OCI-LY1 (cell line): ENCODE measurements at regions not wholly inside any gene's neighbourhood (a gene's known extent, or its start where the extent isn't known, plus 50 kb on each side); places are given as distances from the start of the nearest gene placed in this dataset.

Experiments
- CTCF ChIP-seq: fragments of 200-600 bp; sonication (generic), shearing (Covaris generic); IDR thresholded peaks from 2 replicates; pipeline ENCODE4 v1.5.1; 2017; ENCODE audit warnings: mild to moderate bottlenecking, antibody characterized with exemption, low read length, moderate library complexity, mixed read lengths
- EZH2 ChIP-seq: fragments of 200-600 bp; sonication (generic), shearing (Covaris generic); IDR thresholded peaks from 2 replicates; pipeline ENCODE4 v1.8.0; 2017; ENCODE audit warnings: borderline replicate concordance, mixed run types, mild to moderate bottlenecking, antibody characterized with exemption, low read length, moderate library complexity, mixed read lengths

DNA sequence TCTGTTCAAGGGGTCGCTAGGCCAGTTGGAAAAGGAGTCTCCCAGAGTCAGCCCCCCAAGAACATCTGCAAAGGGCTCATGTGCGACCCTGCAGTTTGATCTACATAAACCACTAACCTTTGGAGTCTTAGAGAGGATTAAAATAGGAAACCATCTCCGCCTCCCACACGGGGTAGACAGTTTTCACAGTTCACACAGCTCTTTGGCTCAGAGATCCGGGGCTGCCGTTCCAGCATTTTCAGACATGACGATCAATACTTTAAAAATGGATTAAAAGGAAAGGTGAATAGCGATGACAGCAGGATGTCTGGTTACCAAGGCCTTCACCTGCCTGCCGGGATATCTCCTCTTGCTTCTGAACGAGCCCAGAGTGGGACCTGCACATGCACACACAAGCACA is 59.8 kb upstream of the BCL11B start:
- TF ChIP-seq CTCF (no peak), EZH2 (no peak)
